IMR-90 (cell line): ENCODE measurements at regions not wholly inside any gene's neighbourhood (a gene's known extent, or its start where the extent isn't known, plus 50 kb on each side); places are given as distances from the start of the nearest gene placed in this dataset.

Source experiments
- ATAC-seq: fragments of 200-7000 bp; cut with Tn5 transposase; 2 replicates; pipeline ENCODE4 v1.9.1; 2020; ENCODE audit warnings: low read depth, mild to moderate bottlenecking, moderate library complexity
- BruUV-seq: library from RNA; stranded (reverse); fragments of 400-500 nt; replicated peaks from 2 replicates; lab custom pipeline; 2021; lab: Mats Ljungman, UMichigan
- CTCF ChIA-PET: fragments of 300-600 bp; formaldehyde crosslinking; extraction: SDS; loops from one replicate; lab custom pipeline; 2021; ENCODE audit warnings: antibody characterized with exemption; lab: Yijun Ruan, JAX
- POLR2A ChIA-PET: fragments of 300-600 bp; sonication (Branson Sonifier 250); formaldehyde crosslinking; loops from one replicate; lab custom pipeline; 2022; ENCODE audit warnings: antibody characterized with exemption; ENCODE audit not compliant: unreplicated experiment; lab: Charles Lee
- DNase-seq: peaks from one replicate; pipeline ENCODE4 v3.0.0; 2013
- H2AFZ ChIP-seq: replicated peaks from 2 replicates; pipeline ENCODE3; 2013; ENCODE audit warnings: low read length, mild to moderate bottlenecking; ENCODE audit not compliant: poor library complexity
- H2AK5ac ChIP-seq: 2 replicates; pipeline ENCODE4 v1.6.1; 2013; ENCODE audit warnings: low read depth, low read length, inconsistent platforms
- H2AK9ac ChIP-seq: replicated peaks from 2 replicates; pipeline ENCODE3; 2013; ENCODE audit warnings: mild to moderate bottlenecking, low read depth, low read length, moderate library complexity; ENCODE audit not compliant: poor library complexity
- H2BK120ac ChIP-seq: 2 replicates; pipeline ENCODE4 v1.6.1; 2013; ENCODE audit warnings: low read depth, low read length, inconsistent platforms
- H2BK15ac ChIP-seq: 3 replicates; pipeline ENCODE4 v1.6.1; 2013; ENCODE audit warnings: low read depth, low read length, inconsistent platforms
- H2BK20ac ChIP-seq: 2 replicates; pipeline ENCODE4 v1.6.1; 2013; ENCODE audit warnings: low read depth, mild to moderate bottlenecking, inconsistent platforms, low read length, moderate library complexity
- H2BK5ac ChIP-seq: 2 replicates; pipeline ENCODE4 v1.6.1; 2013; ENCODE audit warnings: mild to moderate bottlenecking, low read depth, low read length, inconsistent platforms; ENCODE audit not compliant: poor library complexity, severe bottlenecking
- H3K14ac ChIP-seq: replicated peaks from 2 replicates; pipeline ENCODE4 v1.6.1; 2013; ENCODE audit warnings: low read depth, low read length, inconsistent platforms
- H3K18ac ChIP-seq: 2 replicates; pipeline ENCODE4 v1.6.1; 2013; ENCODE audit warnings: low read depth, low read length, control low read depth
- H3K23ac ChIP-seq: 2 replicates; pipeline ENCODE4 v1.6.1; 2013; ENCODE audit warnings: low read depth, low read length, inconsistent platforms
- H3K27ac ChIP-seq: 2 replicates; pipeline ENCODE4 v1.5.1; 2013; ENCODE audit warnings: mild to moderate bottlenecking, control low read depth, low read length; ENCODE audit not compliant: insufficient read depth
- H3K27me3 ChIP-seq: 2 replicates; pipeline ENCODE4 v1.6.1; 2013; ENCODE audit warnings: low read length; ENCODE audit not compliant: control insufficient read depth, insufficient read depth
- H3K36me3 ChIP-seq: 2 replicates; pipeline ENCODE4 v1.6.1; 2013; ENCODE audit warnings: low read length, mixed read lengths; ENCODE audit not compliant: control insufficient read depth, insufficient read depth
- H3K4ac ChIP-seq: 2 replicates; pipeline ENCODE4 v1.6.1; 2013; ENCODE audit warnings: low read depth, low read length, inconsistent platforms
- H3K4me1 ChIP-seq: 2 replicates; pipeline ENCODE4 v1.6.1; 2013; ENCODE audit warnings: low read length, mixed read lengths; ENCODE audit not compliant: control insufficient read depth, insufficient read depth
- H3K4me2 ChIP-seq: 2 replicates; pipeline ENCODE4 v1.6.1; 2013; ENCODE audit warnings: low read depth, mild to moderate bottlenecking, control low read depth, low read length, moderate library complexity
- H3K4me3 ChIP-seq: 2 replicates; pipeline ENCODE4 v1.5.1; 2013; ENCODE audit warnings: low read depth, mild to moderate bottlenecking, control low read depth, low read length, moderate library complexity; ENCODE audit not compliant: insufficient read depth
- H3K56ac ChIP-seq: 2 replicates; pipeline ENCODE4 v1.6.1; 2013; ENCODE audit warnings: low read length, inconsistent platforms; ENCODE audit not compliant: insufficient read depth; ENCODE audit errors: extremely low read depth
- H3K79me1 ChIP-seq, 2 experiments: 2 replicates each; pipeline ENCODE4 v1.6.1; 2013; ENCODE audit warnings: low read length in 2 of 2, inconsistent platforms in 1 of 2, low read depth in 1 of 2
- H3K9ac ChIP-seq: 2 replicates; pipeline ENCODE4 v1.6.1; 2013; ENCODE audit warnings: low read depth, low read length, control low read depth
- H3K9me1 ChIP-seq: 2 replicates; pipeline ENCODE4 v1.6.1; 2013; ENCODE audit warnings: low read length, inconsistent platforms; ENCODE audit not compliant: insufficient read depth
- H3K9me3 ChIP-seq: 2 replicates; pipeline ENCODE4 v1.6.1; 2013; ENCODE audit warnings: low read length; ENCODE audit not compliant: control insufficient read depth, insufficient read depth
- H4K20me1 ChIP-seq: 2 replicates; pipeline ENCODE4 v1.6.1; 2013; ENCODE audit warnings: low read length, inconsistent platforms; ENCODE audit not compliant: insufficient read depth
- H4K5ac ChIP-seq: 2 replicates; pipeline ENCODE4 v1.6.1; 2013; ENCODE audit warnings: mild to moderate bottlenecking, low read depth, low read length, control low read depth
- H4K8ac ChIP-seq, 2 experiments: 2 replicates each; pipeline ENCODE4 v1.6.1; 2013; ENCODE audit warnings: low read depth in 2 of 2, low read length in 2 of 2, control low read depth in 1 of 2, inconsistent platforms in 1 of 2
- H4K91ac ChIP-seq: 2 replicates; pipeline ENCODE4 v1.6.1; 2013; ENCODE audit warnings: low read depth, low read length, inconsistent platforms; ENCODE audit not compliant: insufficient read depth
- BHLHE40 ChIP-seq: fragments of 150-350 bp; IDR thresholded peaks from 2 replicates; pipeline ENCODE4 v1.6.1; 2016; ENCODE audit warnings: mild to moderate bottlenecking, low read depth, low read length
- CEBPB ChIP-seq: IDR thresholded peaks from 2 replicates; pipeline ENCODE4 v1.6.1; 2012; ENCODE audit warnings: low read depth, low read length, improper control_type of control experiment
- CHD1 ChIP-seq: IDR thresholded peaks from 2 replicates; pipeline ENCODE4 v1.6.1; 2012; ENCODE audit warnings: low read depth, low read length, improper control_type of control experiment
- CTCF ChIP-seq: conservative IDR thresholded peaks from 2 replicates; pipeline ENCODE4 v1.5.1; 2012; ENCODE audit warnings: mild to moderate bottlenecking, low read depth, low read length, improper control_type of control experiment
- ELK1 ChIP-seq: fragments of 150-350 bp; IDR thresholded peaks from 2 replicates; pipeline ENCODE4 v1.6.1; 2016; ENCODE audit warnings: low read depth, mild to moderate bottlenecking, low read length, moderate library complexity, borderline replicate concordance
- FOS ChIP-seq: fragments of 150-350 bp; IDR thresholded peaks from 2 replicates; pipeline ENCODE4 v1.6.1; 2016; ENCODE audit warnings: low read depth, low read length
- MAFK ChIP-seq: IDR thresholded peaks from 2 replicates; pipeline ENCODE4 v1.6.1; 2012; ENCODE audit warnings: low read depth, low read length, improper control_type of control experiment
- MAZ ChIP-seq: IDR thresholded peaks from 2 replicates; pipeline ENCODE4 v1.6.1; 2012; ENCODE audit warnings: low read depth, mild to moderate bottlenecking, low read length, improper control_type of control experiment, moderate library complexity, borderline replicate concordance
- MXI1 ChIP-seq: IDR thresholded peaks from 2 replicates; pipeline ENCODE4 v1.6.1; 2012; ENCODE audit warnings: low read depth, mild to moderate bottlenecking, low read length, moderate library complexity, borderline replicate concordance
- NFE2L2 ChIP-seq: fragments of 150-350 bp; IDR thresholded peaks from 2 replicates; pipeline ENCODE4 v1.6.1; 2016; ENCODE audit warnings: low read depth, mild to moderate bottlenecking, low read length
- POLR2A ChIP-seq: IDR thresholded peaks from 2 replicates; pipeline ENCODE4 v1.6.1; 2012; ENCODE audit warnings: mild to moderate bottlenecking, low read depth, low read length
- RAD21 ChIP-seq: IDR thresholded peaks from 2 replicates; pipeline ENCODE4 v1.6.1; 2012; ENCODE audit warnings: low read length, improper control_type of control experiment
- RCOR1 ChIP-seq: IDR thresholded peaks from 2 replicates; pipeline ENCODE4 v1.6.1; 2012; ENCODE audit warnings: mild to moderate bottlenecking, low read length, improper control_type of control experiment; ENCODE audit not compliant: insufficient replicate concordance
- RFX5 ChIP-seq: IDR thresholded peaks from 2 replicates; pipeline ENCODE4 v1.8.0; 2012; ENCODE audit warnings: low read depth, mild to moderate bottlenecking, low read length, moderate library complexity
- SMC3 ChIP-seq: fragments of 150-350 bp; IDR thresholded peaks from 2 replicates; pipeline ENCODE4 v1.6.1; 2016; ENCODE audit warnings: low read depth, mild to moderate bottlenecking, antibody characterized with exemption, low read length, moderate library complexity
- USF2 ChIP-seq: fragments of 150-350 bp; IDR thresholded peaks from 2 replicates; pipeline ENCODE4 v1.6.1; 2017; ENCODE audit warnings: mild to moderate bottlenecking, antibody characterized with exemption, low read length, low read depth
- WGBS, 2 experiments: methylation state at CpG; one replicate each; pipeline versions ENCODE4 v1.1.5 to v1.1.7; 2013; ENCODE audit warnings: missing lambda C conversion rate in 2 of 2; ENCODE audit not compliant: insufficient read length in 1 of 2; ENCODE audit errors: extremely low coverage in 2 of 2; 5-methylcytosine and 5-hydroxymethylcytosine counted together
- dilution Hi-C: fragments of 300-500 bp; cut with HindIII; formaldehyde crosslinking; loops from one replicate; pipeline ENCODE4 v1.14.3; 2018; ENCODE audit warnings: low sequenced_read_pairs; ENCODE audit not compliant: unreplicated experiment
- in situ Hi-C: fragments of 300-500 bp; cut with MboI; formaldehyde crosslinking; loops from 3 replicates; pipeline ENCODE4 v1.14.3; 2019; ENCODE audit warnings: low sequenced_read_pairs, inconsistent platforms, mixed read lengths
- intact Hi-C: fragments of 100-400 bp; cut with micrococcal nuclease; formaldehyde crosslinking; loops from 2 replicates; pipeline ENCODE4 v1.10.0; 2022

GRCh38 chr12:97182769-97183168 is 275.7 kb downstream of the NEDD1 start:
- TF ChIP-seq CTCF (no peak), CEBPB (no peak), SMC3 (no peak), FOS (no peak), POLR2A (no peak), MXI1 (no peak), NFE2L2 (no peak), RCOR1 (no peak), RFX5 (no peak), CHD1 (no peak), BHLHE40 (no peak), USF2 (no peak), MAZ (no peak), RAD21 (no peak), ELK1 (no peak), MAFK (no peak)
- intact Hi-C loops (no loop called here), dilution Hi-C loops (no loop called here), in situ Hi-C loops (no loop called here)
- Histone ChIP-seq H3K56ac (no peak overlapping the region), H3K36me3 (no peaks in the 10 kb centered on the region), H3K4ac (no peak overlapping the region), H3K79me1 (no peaks in the 10 kb centered on the region), H3K14ac (no peak overlapping the region), H3K9me1 (no peaks in the 10 kb centered on the region), H3K4me1 (no peaks in the 10 kb centered on the region), H2BK20ac (no peak overlapping the region), H2BK120ac (no peak overlapping the region), H2AK9ac (no peak overlapping the region), H2AFZ (no peak overlapping the region), H3K4me3 (no peak overlapping the region), H3K9me3 (peaks cover 8% of the 10 kb centered on the region), H3K18ac (no peak overlapping the region), H4K5ac (no peak overlapping the region), H2AK5ac (no peak overlapping the region), H2BK5ac (no peak overlapping the region), H3K27ac (no peak overlapping the region), H3K4me2 (no peak overlapping the region), H4K91ac (no peak overlapping the region), H4K8ac (no peak overlapping the region), H3K9ac (no peak overlapping the region), H4K20me1 (no peaks in the 10 kb centered on the region), H3K23ac (no peak overlapping the region), H2BK15ac (no peak overlapping the region), H3K27me3 (no peaks in the 10 kb centered on the region)
- POLR2A ChIA-PET: interaction anchor here (0.7 kb wide), 1 partner anchor 87 kb away, joined by 11 read pairs; no protein-coding TSS in a partner anchor
- 0% methylated on average over 1 of the region's 4 CpGs; no CpG with 5 or more reads in 1 of the 2 experiments for WGBS, 2 experiments
- ATAC-seq (no peak), DNase-seq (no peak)
- CTCF ChIA-PET: no interaction called here
- BruUV-seq: no TSS peak
